GM21381 (cell line): ENCODE measurements at regions not wholly inside any gene's neighbourhood (a gene's known extent, or its start where the extent isn't known, plus 50 kb on each side); places are given as distances from the start of the nearest gene placed in this dataset.

ENCODE experiments used
- ATAC-seq: cut with Tn5 transposase; IDR thresholded peaks from one replicate; pipeline ENCODE4 v1.9.1; 2021; ENCODE audit warnings: mild to moderate bottlenecking, moderate library complexity; ENCODE audit not compliant: unreplicated experiment

DNA sequence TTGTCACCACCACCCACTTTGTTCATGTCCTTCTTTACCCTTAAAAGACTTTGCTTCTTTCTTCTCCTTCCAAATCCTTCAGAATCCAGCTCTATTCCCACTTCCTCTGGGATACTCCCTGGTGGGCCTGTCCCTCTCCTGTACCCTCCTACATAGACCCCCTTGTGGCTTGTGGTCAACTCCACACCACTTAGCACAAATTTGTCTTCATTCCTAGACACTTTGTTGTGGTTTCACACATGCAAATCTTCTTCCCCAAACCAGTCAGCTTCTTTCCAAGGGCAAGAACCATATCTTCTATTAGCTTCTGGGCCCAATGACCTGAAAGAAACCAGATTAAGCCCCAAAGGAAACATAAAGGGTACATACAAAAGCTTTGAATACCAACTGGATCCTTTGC lies 342.4 kb downstream of the TNS1 start:
- ATAC-seq, result no peak

DNA sequence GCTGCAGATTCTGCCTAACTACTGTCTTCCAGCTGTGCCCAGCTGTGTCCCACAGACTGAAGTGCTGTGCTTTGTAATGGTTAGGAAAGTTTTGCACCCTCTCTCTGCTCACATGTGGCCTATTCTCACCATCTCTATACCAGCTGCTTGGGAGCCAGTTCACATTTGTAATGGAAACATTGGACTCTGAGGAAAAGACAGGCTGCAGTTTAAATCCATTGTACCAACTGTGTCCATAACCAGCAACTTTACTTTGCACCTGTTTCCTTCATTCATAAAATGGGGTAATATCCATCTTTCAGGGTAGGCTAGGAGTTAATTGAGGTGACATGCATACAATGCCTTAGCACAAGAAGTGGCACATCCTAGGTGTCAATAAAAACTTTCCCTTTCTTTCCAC lies 344.0 kb downstream of the TNS1 start:
- ATAC-seq, result no peak

DNA sequence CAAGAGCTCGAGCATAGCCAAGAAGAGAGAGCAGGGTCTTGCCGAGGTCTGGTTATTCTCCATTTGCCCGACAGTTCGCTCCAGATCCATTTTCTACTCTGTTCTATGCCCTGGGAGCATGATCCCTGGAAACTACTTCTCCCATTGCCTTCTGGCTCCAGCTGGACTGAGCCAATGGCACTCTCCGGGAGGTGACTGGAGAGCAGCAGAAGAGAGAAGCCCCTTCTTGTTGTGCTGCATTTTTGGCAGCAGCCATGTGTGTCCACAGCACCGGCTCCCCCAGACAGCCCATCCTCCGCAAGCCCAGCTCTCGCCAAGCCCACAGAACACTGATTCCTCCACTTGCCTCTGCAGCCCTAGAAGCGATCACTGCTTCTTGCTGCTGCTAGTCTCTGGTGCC lies 345.5 kb downstream of the TNS1 start:
- ATAC-seq, result no peak

DNA sequence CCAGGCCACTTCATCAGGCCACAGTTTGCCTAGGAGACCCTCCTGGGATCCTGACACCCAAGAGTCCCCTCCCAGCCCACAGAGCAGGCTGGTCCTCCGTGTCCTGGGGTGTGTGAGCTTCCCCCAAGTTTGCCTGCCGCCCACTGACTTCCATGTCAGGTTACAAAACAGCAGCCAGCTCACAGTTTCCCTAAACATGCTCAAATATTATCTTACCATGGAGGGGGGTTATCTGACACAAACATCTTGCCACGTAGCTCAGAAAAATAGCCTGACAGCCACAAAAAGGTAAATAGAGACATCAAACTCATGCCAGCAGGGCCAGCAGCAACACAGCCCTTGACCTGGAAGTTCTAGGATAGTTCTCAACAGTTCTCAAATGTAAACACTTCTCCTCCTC lies 346.5 kb downstream of the TNS1 start:
- ATAC-seq, result no peak

DNA sequence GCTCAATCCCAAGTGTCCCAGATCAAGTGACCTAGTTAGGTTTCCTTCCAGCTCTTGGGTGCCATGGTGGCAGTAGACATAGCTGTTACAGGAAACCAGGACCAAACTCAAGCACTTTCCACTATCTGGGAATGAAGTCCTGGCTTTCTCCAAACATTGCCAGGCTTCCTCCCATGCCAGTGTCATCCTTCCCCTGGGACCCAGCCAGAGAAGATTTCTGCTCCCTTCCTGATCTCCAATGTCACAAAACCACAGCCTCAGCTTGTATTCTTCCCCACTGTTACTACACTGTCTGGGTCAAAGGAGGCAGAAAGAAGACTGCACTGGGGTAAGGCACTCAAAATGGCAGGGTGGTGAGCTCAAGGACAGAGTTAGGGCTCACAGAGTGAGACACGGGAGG lies 347.1 kb downstream of the TNS1 start:
- no peak for ATAC-seq

DNA sequence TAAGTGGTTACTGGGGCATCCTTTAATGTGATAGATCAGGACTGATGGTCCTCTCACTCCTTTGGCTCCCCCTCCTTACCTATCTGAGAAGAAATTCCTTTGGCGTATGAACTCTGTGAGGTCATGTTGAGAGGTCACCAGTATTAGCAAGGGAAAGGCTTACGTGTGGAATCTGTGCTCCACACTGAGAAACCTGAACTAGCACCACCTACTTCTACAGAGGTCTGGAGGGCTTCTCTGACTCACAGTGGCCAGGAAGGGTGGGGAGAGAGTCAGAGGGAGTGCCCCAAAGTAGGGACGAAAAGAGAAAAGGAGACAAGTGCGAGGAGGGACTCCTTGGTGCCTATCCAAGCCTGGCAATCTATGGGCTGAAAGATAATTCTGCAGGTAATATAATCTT lies 348.6 kb downstream of the TNS1 start:
- no peak for ATAC-seq

DNA sequence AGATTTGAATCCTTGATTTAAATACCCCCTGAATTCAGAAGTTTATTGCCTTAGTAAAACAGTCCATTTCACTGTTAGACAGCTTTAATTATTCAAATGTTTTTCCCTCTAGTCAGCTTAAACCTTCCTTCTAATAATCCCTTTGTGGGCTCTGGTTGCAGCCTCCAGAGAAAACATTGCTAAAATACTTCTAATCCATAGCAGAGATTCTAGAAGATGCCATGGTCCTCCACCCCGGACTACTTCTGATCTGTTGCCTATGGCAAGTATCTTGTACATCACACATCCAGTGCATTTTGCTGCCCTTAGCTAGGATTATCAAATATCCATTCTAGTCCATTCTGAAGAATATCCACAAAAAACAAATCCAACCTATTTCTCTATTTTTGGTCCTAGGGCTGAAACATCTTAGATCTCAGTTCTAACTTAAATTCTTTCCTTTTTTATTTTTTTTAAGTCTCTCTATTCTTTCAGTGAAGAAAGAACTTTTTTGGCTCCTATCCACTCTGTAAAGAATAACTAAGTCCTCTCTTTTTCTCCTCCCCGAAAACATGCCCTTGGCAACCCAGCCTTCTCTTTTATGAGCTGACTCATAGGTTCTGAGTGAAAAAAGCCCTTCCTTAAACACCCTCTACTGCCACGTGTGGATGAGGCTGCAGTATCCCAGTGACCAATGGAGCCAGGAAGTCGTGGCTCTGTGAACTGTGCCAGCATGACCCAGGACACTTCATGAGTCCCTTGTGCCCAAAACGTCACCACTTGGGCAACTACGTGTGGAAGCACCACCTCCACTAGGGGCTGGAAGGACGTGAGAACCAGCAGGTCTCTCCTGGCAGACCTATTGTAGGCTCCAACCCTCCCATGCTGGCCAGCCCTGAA lies 349.8 kb downstream of the TNS1 start:
- ATAC-seq, result no peak

DNA sequence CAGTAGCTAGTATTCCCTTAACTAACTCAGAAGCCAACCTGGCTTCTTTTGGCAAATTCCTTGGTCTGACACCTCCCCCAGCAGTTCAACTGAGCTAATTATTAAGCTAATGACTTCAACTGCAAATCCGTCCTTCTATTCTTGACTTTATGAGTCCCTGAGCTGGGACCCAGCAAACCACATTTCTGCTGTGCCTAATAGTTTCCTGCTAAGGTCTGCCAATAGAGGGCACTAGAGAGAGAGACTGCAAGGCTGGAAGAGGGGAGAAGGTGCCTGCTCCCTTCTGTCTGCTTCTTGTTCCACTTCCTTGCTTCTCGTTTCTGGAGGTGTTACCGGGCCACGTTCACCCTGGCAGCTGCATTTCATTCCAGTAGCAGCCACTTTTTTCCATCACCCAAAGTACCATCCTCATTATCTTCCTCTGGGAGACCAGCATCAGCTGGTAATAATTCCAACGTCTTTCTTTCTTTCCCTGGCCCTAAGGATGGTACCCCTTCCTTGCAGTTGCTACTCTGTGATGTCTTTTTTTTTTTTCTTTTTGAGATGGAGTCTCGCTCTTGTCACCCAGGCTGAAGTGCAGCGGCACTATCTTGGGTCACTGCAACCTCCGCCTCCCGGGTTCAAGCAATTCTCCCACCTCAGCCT lies 352.0 kb downstream of the TNS1 start:
- ATAC-seq, result peak; percentile 72

DNA sequence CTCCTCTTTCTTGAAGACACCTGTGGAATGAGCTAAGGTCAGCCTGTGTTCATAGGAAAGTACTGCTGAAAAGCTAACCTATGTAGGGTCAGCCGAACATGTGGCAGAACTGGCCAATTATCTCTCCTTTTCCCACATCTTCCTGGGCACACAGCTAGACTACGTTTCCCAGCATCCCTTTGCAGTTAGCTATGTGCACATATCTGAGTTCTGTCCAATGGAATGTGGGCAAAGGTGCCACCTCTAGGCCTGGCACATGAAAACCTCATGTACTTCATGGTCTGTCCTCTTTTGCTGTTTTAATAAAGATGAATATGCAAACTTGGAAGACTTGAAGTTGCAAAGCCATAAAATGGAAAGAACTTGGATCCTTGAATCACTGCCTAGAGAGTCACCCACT lies 352.6 kb downstream of the TNS1 start:
- ATAC-seq, result no peak

DNA sequence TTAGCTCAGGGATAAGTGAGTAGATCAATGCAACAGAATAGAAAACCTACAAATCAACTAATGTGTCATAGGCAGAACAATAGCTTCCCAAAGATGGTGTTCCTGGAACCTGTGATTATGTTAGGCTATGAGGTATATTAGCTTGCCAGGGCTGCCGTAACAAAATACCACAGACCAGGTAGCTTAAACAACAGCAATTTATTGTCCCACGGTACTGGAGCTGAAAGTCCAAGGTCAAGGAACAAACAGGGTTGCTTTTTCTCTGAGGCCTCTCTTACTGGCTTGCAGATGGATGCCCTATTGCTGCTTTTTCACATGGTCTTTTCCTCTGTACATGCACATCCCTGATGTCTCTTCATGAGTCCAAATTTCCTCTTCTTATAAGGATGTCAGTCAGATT lies 354.9 kb downstream of the TNS1 start:
- no peak for ATAC-seq

DNA sequence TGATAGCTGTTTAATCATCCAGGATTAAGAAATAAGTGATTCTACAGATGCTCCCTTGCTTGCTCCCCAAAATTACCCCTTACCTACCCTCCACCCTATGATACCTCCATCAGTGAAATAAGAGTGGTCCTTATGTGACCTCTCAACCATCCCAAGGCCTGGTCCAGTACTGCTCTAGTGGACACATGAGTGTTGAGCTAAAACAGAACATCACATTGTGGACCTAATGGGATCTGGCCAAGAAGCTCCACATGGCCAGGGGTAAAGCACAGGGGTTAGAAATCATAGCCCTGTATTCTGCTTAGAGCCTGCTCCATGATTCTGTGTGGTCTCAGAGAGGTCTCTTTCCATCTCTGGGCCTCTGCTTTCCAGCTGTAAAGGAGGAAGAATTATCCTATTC lies 355.6 kb downstream of the TNS1 start:
- no peak for ATAC-seq

DNA sequence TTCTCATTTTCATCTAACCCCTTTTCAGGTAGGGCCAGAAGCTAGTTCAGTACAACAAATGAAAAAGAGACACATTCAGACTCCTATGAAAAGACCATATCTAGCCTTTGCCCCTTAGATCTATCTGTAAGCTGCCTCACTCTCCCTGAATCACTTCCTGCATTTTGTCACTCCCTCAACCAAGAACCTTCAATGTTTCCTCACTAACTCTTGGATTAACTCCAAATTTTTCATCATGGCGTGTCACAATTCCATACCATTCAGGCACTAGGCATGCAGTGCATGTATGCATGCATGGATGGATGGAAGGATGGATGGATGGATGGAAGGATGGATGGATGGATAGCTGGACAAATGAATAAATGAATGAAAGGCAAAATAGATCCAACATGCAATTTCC lies 356.9 kb downstream of the TNS1 start:
- no peak for ATAC-seq

DNA sequence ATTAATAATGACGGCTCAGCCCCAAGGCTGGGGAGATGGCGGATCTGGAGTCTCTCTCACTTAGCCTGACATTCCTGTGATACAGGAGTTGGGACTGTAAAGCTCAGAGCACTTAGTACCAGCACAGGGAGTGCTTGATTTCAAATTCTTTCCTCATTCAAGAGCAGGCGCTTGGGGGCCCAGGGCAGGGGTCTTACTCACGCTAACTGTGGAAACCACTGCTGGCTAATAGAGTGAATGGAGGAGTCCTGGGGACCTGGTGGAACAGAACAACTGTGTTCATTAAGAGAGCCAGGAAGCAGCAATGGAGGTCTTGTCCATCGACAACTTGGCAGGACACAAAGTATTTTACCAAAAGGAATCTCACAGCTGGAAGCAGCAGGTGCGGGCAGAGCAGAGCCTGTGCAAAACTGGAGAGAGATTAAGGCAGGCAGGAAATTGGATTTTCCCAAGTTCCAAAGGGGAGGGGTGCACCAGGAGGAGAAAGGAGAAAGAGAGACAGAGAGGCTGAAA lies 358.9 kb downstream of the TNS1 start:
- ATAC-seq, result no peak

DNA sequence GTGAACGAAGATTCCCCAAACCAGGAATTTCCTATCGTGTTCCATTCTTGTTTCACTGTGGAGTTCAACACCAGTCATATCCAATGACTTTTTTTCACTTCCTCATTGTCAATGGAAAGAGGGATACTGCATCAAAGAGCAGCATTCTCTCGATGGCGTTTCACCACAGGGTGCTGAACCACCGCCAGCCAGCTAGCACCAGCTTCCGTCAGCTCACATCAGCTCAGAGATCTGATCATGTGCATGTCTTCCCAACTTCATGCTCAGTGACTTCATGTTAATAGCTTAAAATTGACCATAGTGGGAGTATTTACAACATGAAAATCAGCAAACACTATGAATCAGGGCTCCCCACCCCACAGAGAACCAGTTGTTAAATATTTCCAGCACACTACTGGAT lies 359.9 kb downstream of the TNS1 start:
- no peak for ATAC-seq

DNA sequence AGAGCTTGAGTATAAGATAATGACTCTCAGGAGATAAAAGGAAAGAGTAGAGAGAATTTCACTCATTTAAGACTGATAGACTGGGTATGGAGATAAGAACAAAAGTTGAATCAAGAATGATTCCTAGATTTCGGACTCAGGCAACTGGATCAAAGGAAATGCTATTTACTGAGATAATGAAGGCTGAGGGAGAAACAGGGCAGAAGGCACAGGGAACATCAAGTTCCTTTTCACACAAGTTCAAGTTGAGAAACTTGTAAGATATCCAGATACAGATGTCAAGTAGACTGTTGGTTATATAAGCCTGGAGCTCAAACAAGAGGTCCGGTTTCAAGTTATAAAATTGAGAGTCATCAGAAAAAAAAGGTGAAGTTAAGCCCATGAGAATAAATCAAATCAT lies 360.8 kb downstream of the TNS1 start:
- ATAC-seq, result no peak

DNA sequence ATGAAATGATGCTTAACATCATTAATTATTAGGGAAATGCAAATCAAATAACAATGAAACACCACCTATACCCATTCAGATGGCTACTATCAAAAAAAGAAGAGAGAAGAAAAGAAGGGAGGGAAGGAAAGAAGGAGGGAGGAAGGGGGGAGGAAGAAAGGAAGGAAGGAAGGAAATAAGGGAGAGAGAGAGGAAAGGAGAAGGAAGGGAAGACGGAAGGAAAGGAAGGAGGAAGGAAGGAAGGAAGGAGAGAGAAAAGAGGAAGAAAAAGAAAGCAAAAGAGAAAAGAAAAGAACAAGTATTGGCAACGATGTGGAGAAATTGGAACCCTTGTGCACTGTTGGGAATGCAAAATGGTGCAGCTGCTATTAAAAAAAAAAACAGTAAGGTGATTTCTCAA lies 363.3 kb downstream of the TNS1 start:
- no peak for ATAC-seq

DNA sequence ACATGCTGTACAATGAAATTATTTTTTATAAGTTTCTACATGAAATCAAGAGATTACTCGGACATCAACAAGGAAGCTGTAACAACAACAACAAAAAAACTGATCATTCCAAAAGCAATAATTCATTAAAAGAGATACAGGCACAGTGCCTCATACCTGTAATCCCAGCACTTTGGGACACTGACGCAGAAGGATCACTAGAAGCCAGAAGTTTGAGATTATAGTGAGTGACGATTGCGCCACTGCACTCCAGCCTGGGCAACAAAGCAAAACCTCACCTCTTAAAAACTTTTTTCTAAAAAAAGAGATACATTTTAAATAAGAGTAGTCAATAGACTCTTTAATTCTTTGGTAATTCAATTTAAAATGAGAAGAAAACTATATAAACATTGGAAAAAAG lies 364.3 kb downstream of the TNS1 start:
- no peak for ATAC-seq

DNA sequence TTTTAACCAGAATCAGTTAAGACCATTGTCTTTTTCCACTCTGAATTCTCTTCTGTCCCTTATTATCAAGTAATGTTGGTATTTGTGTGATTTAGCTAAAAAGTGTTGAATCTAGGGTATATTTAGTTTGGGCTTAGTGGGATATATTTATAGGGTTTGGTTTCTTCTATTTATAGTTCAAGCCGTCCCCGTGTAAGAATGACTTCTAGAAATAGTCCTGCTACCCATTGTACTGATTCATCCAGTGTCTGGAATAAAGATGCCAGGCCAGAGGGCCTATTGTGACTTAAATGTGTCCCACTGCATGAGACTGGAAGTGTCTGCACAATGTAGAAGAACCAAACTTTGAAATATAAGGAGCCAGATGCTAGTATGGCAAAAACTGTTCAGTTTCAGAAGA lies 364.8 kb downstream of the TNS1 start:
- no peak for ATAC-seq

DNA sequence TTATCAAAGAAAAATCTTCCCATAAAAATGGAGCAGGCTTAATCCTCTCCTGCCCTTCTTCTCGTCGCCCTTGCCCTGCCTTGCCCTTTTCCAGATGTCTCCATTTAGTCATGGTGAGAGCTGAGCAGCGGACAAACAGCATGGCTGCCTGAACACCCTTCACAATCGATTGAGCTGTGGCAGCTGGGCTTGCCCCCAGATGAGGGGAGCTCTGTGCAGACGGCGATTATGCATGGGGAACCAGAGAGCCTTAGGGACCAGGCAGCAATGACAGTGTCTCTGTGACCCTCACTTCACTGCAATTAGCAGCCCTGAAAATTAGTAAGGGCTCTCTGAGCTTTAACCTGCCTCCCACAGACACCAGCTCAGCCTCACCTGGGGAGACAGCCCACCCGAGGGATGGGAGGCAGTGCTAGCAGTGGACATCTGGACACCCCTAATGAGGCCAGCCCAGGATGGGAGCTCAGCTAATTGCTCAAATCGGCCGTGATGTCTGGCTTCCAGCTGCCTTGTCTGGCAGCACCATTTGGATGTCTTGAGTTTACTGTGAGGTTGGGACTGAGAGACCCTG lies 365.7 kb downstream of the TNS1 start:
- ATAC-seq, result no peak

DNA sequence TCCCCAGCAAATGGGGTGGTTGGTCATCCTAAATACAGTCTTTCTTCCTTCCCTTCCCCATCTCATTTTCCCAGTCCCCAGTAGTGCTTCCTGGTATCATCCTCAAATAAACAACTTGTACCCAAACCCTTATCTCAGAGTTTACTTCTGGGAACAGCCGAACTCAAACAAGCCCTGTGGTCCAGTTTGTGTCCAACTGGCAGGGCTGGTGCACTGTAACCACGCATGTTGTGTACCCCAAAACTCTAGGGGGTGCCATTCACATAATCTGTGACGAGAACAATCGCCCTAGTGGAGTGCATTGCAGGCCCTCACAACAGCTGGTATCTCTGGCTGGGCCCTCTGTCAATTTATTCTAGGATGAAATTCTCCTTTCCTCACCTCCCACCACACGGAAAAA lies 366.2 kb downstream of the TNS1 start:
- no peak for ATAC-seq

DNA sequence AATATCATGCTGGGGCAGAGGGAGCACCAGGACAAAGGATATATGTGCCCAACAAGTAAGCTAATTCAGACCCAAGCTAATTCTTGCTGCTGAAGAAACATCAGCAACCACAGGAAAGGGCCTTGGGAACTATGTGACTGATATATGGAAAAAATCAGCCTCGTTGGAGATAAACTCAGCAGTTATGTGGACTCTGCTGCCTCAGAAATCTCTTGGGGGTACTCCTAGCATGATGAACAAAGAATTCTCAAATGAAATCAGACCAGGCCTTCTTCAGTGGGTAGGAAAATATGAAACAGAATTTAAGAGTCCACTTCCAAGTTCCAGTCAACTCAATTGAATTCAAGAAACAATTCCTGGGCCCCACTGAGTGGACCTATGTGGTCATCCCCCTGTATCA lies 367.9 kb downstream of the TNS1 start:
- no peak for ATAC-seq

DNA sequence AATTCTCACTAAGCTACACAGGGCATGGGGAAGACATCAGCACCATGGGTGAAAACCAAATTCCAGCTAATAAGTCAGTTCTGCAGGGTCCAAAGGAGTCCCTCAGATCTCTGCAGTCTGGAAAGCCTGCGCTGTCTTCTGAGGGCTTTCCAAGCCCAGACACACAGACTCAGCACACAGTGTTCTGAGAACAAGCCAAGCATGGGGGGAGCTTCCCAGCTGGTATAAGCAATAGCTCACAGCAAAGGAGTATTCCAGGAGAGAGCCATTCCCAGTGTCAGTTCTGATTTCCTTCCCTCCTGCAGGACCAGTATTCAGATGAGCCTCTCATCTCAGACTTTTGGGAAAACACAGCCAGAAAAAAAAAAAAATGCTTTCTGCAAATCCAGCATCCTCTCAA lies 370.8 kb downstream of the TNS1 start:
- ATAC-seq, result no peak
